ENCODE measurements at regions not wholly inside any gene's neighbourhood (a gene's known extent, or its start where the extent isn't known, plus 50 kb on each side); places are given as distances from the start of the nearest gene placed in this dataset.

GRCh38 chr17:13756763-13757162 lies 155.0 kb upstream of the HS3ST3A1 start:
- TF ChIP-seq, protein P1, sequence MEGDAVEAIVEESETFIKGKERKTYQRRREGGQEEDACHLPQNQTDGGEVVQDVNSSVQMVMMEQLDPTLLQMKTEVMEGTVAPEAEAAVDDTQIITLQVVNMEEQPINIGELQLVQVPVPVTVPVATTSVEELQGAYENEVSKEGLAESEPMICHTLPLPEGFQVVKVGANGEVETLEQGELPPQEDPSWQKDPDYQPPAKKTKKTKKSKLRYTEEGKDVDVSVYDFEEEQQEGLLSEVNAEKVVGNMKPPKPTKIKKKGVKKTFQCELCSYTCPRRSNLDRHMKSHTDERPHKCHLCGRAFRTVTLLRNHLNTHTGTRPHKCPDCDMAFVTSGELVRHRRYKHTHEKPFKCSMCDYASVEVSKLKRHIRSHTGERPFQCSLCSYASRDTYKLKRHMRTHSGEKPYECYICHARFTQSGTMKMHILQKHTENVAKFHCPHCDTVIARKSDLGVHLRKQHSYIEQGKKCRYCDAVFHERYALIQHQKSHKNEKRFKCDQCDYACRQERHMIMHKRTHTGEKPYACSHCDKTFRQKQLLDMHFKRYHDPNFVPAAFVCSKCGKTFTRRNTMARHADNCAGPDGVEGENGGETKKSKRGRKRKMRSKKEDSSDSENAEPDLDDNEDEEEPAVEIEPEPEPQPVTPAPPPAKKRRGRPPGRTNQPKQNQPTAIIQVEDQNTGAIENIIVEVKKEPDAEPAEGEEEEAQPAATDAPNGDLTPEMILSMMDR (IDR thresholded peaks at IDR 0.05; ENCODE audit: insufficient read depth, low read depth, low read length), result no peak
- DNase-seq (ENCODE audit: low read depth), result no peak
- H3K4me3 ChIP-seq (ENCODE audit: low read depth, low read length), result no peak overlapping the region

- TF ChIP-seq, protein P1 (IDR thresholded peaks at IDR 0.05; ENCODE audit: insufficient read depth, low read depth, low read length), result no peak
- H3K4me3 ChIP-seq (ENCODE audit: low read depth, low read length), result no peak overlapping the region
- no peak for DNase-seq (ENCODE audit: low read depth)
Measured at GRCh38 chr17:13757871-13758270, 156.1 kb upstream of the HS3ST3A1 start.

- no peak for DNase-seq (ENCODE audit: low read depth)
- no peak overlapping the region for H3K4me3 ChIP-seq (ENCODE audit: low read depth, low read length)
- TF ChIP-seq, protein P1 (IDR thresholded peaks at IDR 0.05; ENCODE audit: insufficient read depth, low read depth, low read length), result no peak
Measured at GRCh38 chr17:13759518-13760335, 158.0 kb upstream of the HS3ST3A1 start.

GRCh38 chr17:13761038-13761603 lies 159.4 kb upstream of the HS3ST3A1 start:
- TF ChIP-seq, protein P1 (IDR thresholded peaks at IDR 0.05; ENCODE audit: insufficient read depth, low read depth, low read length), result no peak
- no peak for DNase-seq (ENCODE audit: low read depth)
- H3K4me3 ChIP-seq (ENCODE audit: low read depth, low read length), result no peak overlapping the region

- H3K4me3 ChIP-seq (ENCODE audit: low read depth, low read length), result no peak overlapping the region
- no peak for DNase-seq (ENCODE audit: low read depth)
- TF ChIP-seq, protein P1 (IDR thresholded peaks at IDR 0.05; ENCODE audit: insufficient read depth, low read depth, low read length), result no peak
Measured at GRCh38 chr17:13765701-13766100, 164.0 kb upstream of the HS3ST3A1 start.

GRCh38 chr17:13770702-13771101 lies 169.0 kb upstream of the HS3ST3A1 start:
- no peak overlapping the region for H3K4me3 ChIP-seq (ENCODE audit: low read depth, low read length)
- TF ChIP-seq, protein P1 (IDR thresholded peaks at IDR 0.05; ENCODE audit: insufficient read depth, low read depth, low read length), result no peak
- DNase-seq (ENCODE audit: low read depth), result no peak

Measured in fibroblast of villous mesenchyme (primary cell).